GM12864 (cell line): ENCODE measurements at regions not wholly inside any gene's neighbourhood (a gene's known extent, or its start where the extent isn't known, plus 50 kb on each side); places are given as distances from the start of the nearest gene placed in this dataset.

ENCODE experiments used
- DNase-seq: peaks from one replicate; pipeline ENCODE4 v3.0.0-alpha.2; 2011; ENCODE audit warnings: low read depth
- H3K4me3 ChIP-seq: 2 replicates; pipeline ENCODE4 v1.5.1; 2011; ENCODE audit warnings: mild to moderate bottlenecking, low read depth, low read length, control low read depth
- TF ChIP-seq, protein P1 (sequence below): IDR thresholded peaks from 2 replicates; pipeline ENCODE4 v1.5.1; 2011; ENCODE audit warnings: low read depth, mild to moderate bottlenecking, moderate library complexity, low read length, control low read depth, inconsistent platforms; ENCODE audit errors: missing control alignments

DNA sequence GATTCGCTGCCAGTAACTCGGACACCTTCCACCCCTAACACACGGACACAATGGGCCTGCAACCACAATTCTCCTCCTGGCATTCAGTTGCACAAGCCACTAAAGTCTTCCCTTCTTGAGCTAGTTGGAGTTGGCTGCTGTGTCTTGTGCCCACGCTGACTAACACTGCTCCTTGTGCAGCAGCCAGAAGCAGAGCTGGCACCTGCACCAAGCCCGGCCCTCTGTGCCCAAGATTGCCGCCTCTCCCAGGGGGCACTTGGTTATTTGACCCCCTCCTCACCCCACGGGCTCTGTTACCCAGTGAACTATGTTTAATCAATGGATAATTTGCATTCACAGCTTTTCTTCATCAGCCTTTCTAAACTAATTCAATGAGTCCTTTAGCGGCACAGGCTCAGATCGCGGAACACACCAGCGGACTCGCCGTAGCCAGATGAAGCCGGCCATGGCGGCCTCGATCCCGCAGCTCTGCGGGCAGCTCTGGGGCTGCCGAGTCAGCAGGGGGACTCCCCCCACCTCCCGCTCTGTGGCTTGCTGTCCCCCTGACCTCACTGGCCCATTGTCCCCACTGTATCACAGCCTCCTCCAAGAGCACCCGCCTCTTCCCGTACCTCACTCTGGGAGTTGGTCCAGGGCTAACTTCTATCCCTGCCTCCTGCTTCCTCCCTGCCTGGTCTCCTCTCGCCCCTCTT is 94.8 kb upstream of the AFDN start:
- H3K4me3 ChIP-seq: no peak overlapping the region
- TF ChIP-seq, protein P1, sequence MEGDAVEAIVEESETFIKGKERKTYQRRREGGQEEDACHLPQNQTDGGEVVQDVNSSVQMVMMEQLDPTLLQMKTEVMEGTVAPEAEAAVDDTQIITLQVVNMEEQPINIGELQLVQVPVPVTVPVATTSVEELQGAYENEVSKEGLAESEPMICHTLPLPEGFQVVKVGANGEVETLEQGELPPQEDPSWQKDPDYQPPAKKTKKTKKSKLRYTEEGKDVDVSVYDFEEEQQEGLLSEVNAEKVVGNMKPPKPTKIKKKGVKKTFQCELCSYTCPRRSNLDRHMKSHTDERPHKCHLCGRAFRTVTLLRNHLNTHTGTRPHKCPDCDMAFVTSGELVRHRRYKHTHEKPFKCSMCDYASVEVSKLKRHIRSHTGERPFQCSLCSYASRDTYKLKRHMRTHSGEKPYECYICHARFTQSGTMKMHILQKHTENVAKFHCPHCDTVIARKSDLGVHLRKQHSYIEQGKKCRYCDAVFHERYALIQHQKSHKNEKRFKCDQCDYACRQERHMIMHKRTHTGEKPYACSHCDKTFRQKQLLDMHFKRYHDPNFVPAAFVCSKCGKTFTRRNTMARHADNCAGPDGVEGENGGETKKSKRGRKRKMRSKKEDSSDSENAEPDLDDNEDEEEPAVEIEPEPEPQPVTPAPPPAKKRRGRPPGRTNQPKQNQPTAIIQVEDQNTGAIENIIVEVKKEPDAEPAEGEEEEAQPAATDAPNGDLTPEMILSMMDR: no peak
- DNase-seq: no peak

DNA sequence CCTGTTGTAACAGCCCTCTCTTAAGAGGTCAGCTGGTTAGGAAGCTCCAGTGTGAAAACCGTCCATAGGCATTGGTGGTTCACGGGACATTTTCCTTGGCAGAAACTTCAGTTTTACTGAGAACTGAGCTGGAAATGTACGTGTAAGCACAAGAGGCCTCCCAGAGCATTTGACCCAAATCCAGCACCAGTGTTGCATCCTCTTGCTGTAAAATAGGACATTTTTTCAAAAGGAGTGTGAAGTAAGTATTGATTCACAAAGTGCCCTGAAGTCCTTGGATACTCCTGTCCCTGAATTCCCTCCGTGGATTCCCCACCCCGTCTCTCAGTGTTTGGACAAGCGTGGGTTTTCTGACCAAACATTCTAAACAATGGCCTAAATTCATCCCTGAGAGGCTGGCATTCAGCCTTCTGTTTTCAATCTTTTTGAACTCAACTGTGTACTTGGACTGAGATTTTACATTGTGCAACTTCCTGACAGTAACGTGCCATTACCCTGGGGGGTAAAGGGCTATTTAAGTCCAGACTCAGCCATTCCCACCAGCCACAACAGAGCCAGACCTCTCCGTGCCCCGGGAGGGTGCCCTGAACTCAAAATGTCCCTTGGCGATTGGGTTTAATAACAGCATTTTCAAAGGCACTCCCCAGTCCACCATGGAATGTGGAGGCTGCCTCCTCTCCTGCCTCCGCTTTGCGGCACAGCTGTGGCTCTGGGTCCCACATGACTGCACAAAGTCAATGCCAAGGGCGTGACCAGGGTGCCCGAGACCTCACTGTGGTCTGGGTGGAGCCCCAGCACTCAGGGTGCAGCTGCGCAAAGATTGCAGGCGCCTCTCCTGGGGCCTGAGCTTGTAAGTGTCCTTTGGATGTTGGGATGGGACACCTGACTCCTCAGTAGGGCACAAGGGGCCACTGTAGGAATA is 92.7 kb upstream of the AFDN start:
- TF ChIP-seq, protein P1: no peak
- DNase-seq: no peak
- no peak overlapping the region for H3K4me3 ChIP-seq

DNA sequence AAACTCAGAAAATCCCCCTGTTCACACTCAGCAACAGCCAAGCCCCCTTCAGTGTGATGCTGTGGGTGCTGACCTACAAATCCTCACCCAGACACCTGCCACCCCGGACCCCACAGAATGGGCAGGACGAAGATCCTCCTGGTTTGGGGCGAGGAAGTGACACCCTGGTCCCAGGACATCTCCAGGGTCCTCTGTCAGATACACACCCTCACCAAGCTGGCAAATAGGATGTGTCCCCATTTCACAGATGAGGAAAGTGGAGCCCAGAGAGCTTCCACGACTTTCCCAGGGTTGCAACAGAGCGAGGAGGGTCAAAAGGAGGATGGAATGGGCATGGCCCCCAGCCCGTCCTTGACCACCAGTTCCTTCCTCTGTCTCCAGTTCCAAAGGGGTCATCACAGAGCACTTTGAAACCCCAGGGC is 92.0 kb upstream of the AFDN start:
- no peak overlapping the region for H3K4me3 ChIP-seq
- no peak for DNase-seq
- TF ChIP-seq, protein P1: no peak

GRCh38 chr6:167735084-167735950 is 91.4 kb upstream of the AFDN start:
- TF ChIP-seq, protein P1: no peak
- no peak for DNase-seq
- H3K4me3 ChIP-seq: no peak overlapping the region

- TF ChIP-seq, protein P1: no peak
- no peak overlapping the region for H3K4me3 ChIP-seq
- DNase-seq: no peak
Observed at GRCh38 chr6:167735951-167736288, 90.8 kb upstream of the AFDN start.

GRCh38 chr6:167736486-167737204 is 90.1 kb upstream of the AFDN start:
- TF ChIP-seq, protein P1: no peak
- H3K4me3 ChIP-seq: no peak overlapping the region
- no peak for DNase-seq
